Mesenchymal stem cell (in vitro differentiated cells and primary cell): ENCODE measurements at regions not wholly inside any gene's neighbourhood (a gene's known extent, or its start where the extent isn't known, plus 50 kb on each side); places are given as distances from the start of the nearest gene placed in this dataset.
A peak's percentile ranks its signal among the peaks of the same experiment; 100 is the strongest.
"Not testable (repeated sequence)": the region's sequence is repeated elsewhere in the genome, so short reads cannot be mapped to it uniquely, and the experiment has no call there.

Source experiments
- DNase-seq: peaks from one replicate; pipeline ENCODE4 v3.0.0-alpha.2; 2013
- H2AFZ ChIP-seq: one replicate; pipeline ENCODE4 v1.6.1; 2013; ENCODE audit warnings: low read depth, mild to moderate bottlenecking, control low read depth, inconsistent platforms, low read length, moderate library complexity
- H2AK5ac ChIP-seq: 2 replicates; pipeline ENCODE4 v1.6.1; 2013; ENCODE audit warnings: low read length, moderate library complexity, mild to moderate bottlenecking, inconsistent platforms; ENCODE audit not compliant: severe bottlenecking
- H2BK120ac ChIP-seq: one replicate; pipeline ENCODE4 v1.6.1; 2013; ENCODE audit warnings: low read depth, mild to moderate bottlenecking, inconsistent platforms, low read length, moderate library complexity
- H2BK12ac ChIP-seq, 2 experiments: one replicate each; pipeline ENCODE4 v1.6.1; 2013; ENCODE audit warnings: inconsistent platforms in 2 of 2, low read length in 2 of 2, mild to moderate bottlenecking in 2 of 2, moderate library complexity in 2 of 2, control low read depth in 1 of 2
- H2BK15ac ChIP-seq: one replicate; pipeline ENCODE4 v1.6.1; 2013; ENCODE audit warnings: mild to moderate bottlenecking, low read depth, inconsistent platforms; ENCODE audit not compliant: poor library complexity, severe bottlenecking
- H2BK5ac ChIP-seq: 2 replicates; pipeline ENCODE4 v1.6.1; 2013; ENCODE audit warnings: low read depth, mild to moderate bottlenecking, low read length, control low read depth, inconsistent platforms; ENCODE audit not compliant: poor library complexity, severe bottlenecking
- H3K14ac ChIP-seq, 2 experiments: one replicate each; pipeline ENCODE4 v1.6.1; 2013; ENCODE audit warnings: inconsistent platforms in 2 of 2, low read length in 2 of 2, control low read depth in 1 of 2, mild to moderate bottlenecking in 1 of 2, moderate library complexity in 1 of 2
- H3K18ac ChIP-seq, 2 experiments: one replicate each; pipeline ENCODE4 v1.6.1; 2013; ENCODE audit warnings: inconsistent platforms in 2 of 2, low read length in 2 of 2, control low read depth in 1 of 2, low read depth in 1 of 2, mild to moderate bottlenecking in 1 of 2
- H3K23ac ChIP-seq, 2 experiments: one replicate each; pipeline ENCODE4 v1.6.1; 2013; ENCODE audit warnings: inconsistent platforms in 2 of 2, low read length in 2 of 2, mild to moderate bottlenecking in 2 of 2, moderate library complexity in 2 of 2, control low read depth in 1 of 2
- H3K27ac ChIP-seq: 2 replicates; pipeline ENCODE4 v1.5.1; 2013; ENCODE audit warnings: mild to moderate bottlenecking, moderate library complexity, low read length, control low read depth, inconsistent platforms; ENCODE audit not compliant: poor library complexity, severe bottlenecking
- H3K27me3 ChIP-seq, 2 experiments: 2 replicates each; pipeline versions ENCODE4 v1.6.1 to v1.7.0; 2013; ENCODE audit warnings: low read length in 2 of 2, mild to moderate bottlenecking in 2 of 2, moderate library complexity in 2 of 2, control low read depth in 1 of 2, inconsistent platforms in 1 of 2; ENCODE audit not compliant: control insufficient read depth in 1 of 2, insufficient read depth in 1 of 2
- H3K36me3 ChIP-seq, 2 experiments: 2 replicates each; pipeline versions ENCODE4 v1.6.1 to v1.7.0; 2013; ENCODE audit warnings: low read length in 2 of 2, control low read depth in 1 of 2, inconsistent platforms in 1 of 2, low read depth in 1 of 2, mild to moderate bottlenecking in 1 of 2; ENCODE audit not compliant: insufficient read depth in 2 of 2, control insufficient read depth in 1 of 2
- H3K4ac ChIP-seq, 2 experiments: one replicate each; pipeline ENCODE4 v1.6.1; 2013; ENCODE audit warnings: inconsistent platforms in 2 of 2, low read length in 2 of 2, mild to moderate bottlenecking in 2 of 2, moderate library complexity in 2 of 2, control low read depth in 1 of 2, low read depth in 1 of 2
- H3K4me1 ChIP-seq: 2 replicates; pipeline ENCODE4 v1.6.1; 2013; ENCODE audit warnings: low read depth, low read length, control low read depth; ENCODE audit not compliant: control insufficient read depth, insufficient read depth
- H3K4me2 ChIP-seq: 2 replicates; pipeline ENCODE4 v1.6.1; 2013; ENCODE audit warnings: low read length, mild to moderate bottlenecking, inconsistent platforms; ENCODE audit not compliant: poor library complexity, severe bottlenecking
- H3K4me3 ChIP-seq, 2 experiments: 2 replicates each; pipeline versions ENCODE4 v1.5.1 to v1.7.0; 2013; ENCODE audit warnings: low read length in 2 of 2, mild to moderate bottlenecking in 2 of 2, control low read depth in 1 of 2, low read depth in 1 of 2; ENCODE audit not compliant: insufficient read depth in 1 of 2
- H3K79me1 ChIP-seq: replicated peaks from 2 replicates; pipeline ENCODE4 v1.6.1; 2013; ENCODE audit warnings: mild to moderate bottlenecking, control low read depth, low read length, inconsistent platforms; ENCODE audit not compliant: poor library complexity, severe bottlenecking
- H3K9ac ChIP-seq: 2 replicates; pipeline ENCODE4 v1.7.0; 2013; ENCODE audit warnings: mild to moderate bottlenecking, low read length, moderate library complexity
- H3K9me3 ChIP-seq: 2 replicates; pipeline ENCODE4 v1.7.0; 2013; ENCODE audit warnings: mild to moderate bottlenecking, low read length; ENCODE audit not compliant: control insufficient read depth
- H4K8ac ChIP-seq: one replicate; pipeline ENCODE4 v1.6.1; 2013; ENCODE audit warnings: inconsistent platforms, mild to moderate bottlenecking, low read length, moderate library complexity
- H4K91ac ChIP-seq: one replicate; pipeline ENCODE4 v1.6.1; 2013; ENCODE audit warnings: mild to moderate bottlenecking, low read length, inconsistent platforms
- WGBS: methylation state at CpG from one replicate; pipeline ENCODE4 v1.1.7; 2013; ENCODE audit warnings: mixed read lengths; 5-methylcytosine and 5-hydroxymethylcytosine counted together

DNA sequence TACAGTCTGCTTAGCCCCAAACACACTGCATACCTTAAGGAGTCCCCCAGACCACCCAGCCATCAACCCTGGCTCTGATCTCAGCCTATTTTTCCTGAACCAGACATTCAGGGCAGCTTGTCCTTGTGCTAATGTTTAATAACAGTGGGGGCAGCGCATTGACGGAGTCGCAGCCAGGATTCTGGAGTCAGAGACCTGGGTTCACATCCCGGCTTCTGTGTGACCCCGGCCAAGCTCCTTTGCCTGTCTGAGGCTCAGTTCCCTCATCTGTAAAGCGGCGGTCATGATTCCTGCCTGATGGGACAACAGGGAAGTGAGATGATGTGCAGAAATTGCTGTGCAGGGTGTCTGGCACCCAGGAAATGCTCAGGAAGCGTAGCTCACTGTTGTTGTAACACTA lies 63.1 kb downstream of the MATN1 start:
- H4K8ac ChIP-seq, result no peak overlapping the region
- 83% methylated on average over 8 of the region's 8 CpGs for WGBS
- no peak overlapping the region for H3K4ac ChIP-seq
- H3K79me1 ChIP-seq, result no peaks in the 10 kb centered on the region
- H2BK5ac ChIP-seq, result no peak overlapping the region
- H2AFZ ChIP-seq, result no peak overlapping the region
- peaks cover 3% of the 10 kb centered on the region for H3K4me1 ChIP-seq
- H2BK15ac ChIP-seq, result no peak overlapping the region
- peaks cover 4 to 57% of the 10 kb centered on the region in 2 experiments for H3K27me3 ChIP-seq
- H3K18ac ChIP-seq, result no peak overlapping the region
- no peak overlapping the region for H3K4me2 ChIP-seq
- no peak overlapping the region for H2BK120ac ChIP-seq
- no peak overlapping the region for H3K23ac ChIP-seq
- H3K9me3 ChIP-seq, result no peaks in the 10 kb centered on the region
- no peaks in the 10 kb centered on the region for H3K36me3 ChIP-seq
- no peak for DNase-seq
- no peak overlapping the region for H3K4me3 ChIP-seq
- H4K91ac ChIP-seq, result no peak overlapping the region
- H3K14ac ChIP-seq, result no peak overlapping the region
- no peak overlapping the region for H2BK12ac ChIP-seq
- no peak overlapping the region for H3K9ac ChIP-seq
- H3K27ac ChIP-seq, result no peak overlapping the region
- no peak overlapping the region for H2AK5ac ChIP-seq

DNA sequence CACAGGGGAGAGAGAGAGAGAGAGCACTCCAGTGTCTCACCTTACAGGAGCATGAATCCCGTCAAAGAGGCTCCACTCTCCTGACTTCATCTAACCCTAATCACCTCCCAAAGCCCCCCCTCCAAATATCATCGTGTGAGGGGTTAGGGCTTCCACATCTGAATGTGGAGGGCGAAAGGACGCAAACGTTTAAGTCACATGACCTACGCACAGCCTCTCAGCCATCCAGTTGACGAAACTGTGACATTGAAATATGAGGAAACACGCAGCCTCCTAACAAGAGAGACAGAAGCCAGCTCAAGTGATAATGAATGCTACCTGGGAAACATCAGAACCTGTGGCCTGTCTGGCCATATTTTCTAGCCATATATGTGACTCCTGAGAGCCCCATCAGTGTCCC lies 63.7 kb downstream of the MATN1 start:
- Histone ChIP-seq H3K4me2 (no peak overlapping the region), H2BK15ac (no peak overlapping the region), H4K91ac (no peak overlapping the region), H3K14ac (no peak overlapping the region), H2BK120ac (no peak overlapping the region), H3K18ac (no peak overlapping the region), H3K4me3 (no peak overlapping the region), H3K4me1 (peaks cover 3% of the 10 kb centered on the region), H3K4ac (no peak overlapping the region), H3K79me1 (no peaks in the 10 kb centered on the region), H3K23ac (no peak overlapping the region), H3K36me3 (no peaks in the 10 kb centered on the region), H2BK5ac (no peak overlapping the region), H4K8ac (no peak overlapping the region), H3K9me3 (no peaks in the 10 kb centered on the region), H2AK5ac (no peak overlapping the region), H2AFZ (no peak overlapping the region), H3K27me3 (peaks cover 4 to 54% of the 10 kb centered on the region in 2 experiments), H2BK12ac (no peak overlapping the region), H3K27ac (no peak overlapping the region), H3K9ac (no peak overlapping the region)
- 83% methylated on average over 8 of the region's 8 CpGs for WGBS
- no peak for DNase-seq

DNA sequence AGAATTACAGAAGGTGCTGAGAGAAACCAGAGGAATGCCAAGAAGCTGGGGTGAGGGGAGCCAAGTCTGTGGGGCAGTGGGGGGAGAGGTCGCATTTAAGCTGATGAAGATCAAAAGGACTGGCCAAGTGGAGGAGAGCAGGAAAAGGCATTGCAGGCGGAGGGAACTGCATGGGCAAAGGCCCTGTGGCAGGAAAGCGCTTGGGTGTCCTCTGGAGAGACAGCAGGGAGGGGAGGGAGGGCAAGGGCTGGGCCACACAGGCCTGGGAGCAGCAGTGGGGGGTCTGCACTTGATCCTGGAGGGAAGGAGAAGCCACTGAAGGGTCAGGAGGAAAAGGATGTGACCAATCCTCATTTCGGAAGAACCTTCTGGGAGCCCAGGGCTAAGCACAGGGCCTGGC lies 65.0 kb downstream of the MATN1 start:
- H3K36me3 ChIP-seq, H3K79me1 ChIP-seq, H2AK5ac ChIP-seq, H4K91ac ChIP-seq, H3K18ac ChIP-seq, H3K9me3 ChIP-seq, H2BK12ac ChIP-seq, H3K4me2 ChIP-seq, DNase-seq, H3K23ac ChIP-seq, H3K4me3 ChIP-seq, H2BK120ac ChIP-seq, H3K14ac ChIP-seq, H2BK5ac ChIP-seq, H4K8ac ChIP-seq, H3K4me1 ChIP-seq, H3K4ac ChIP-seq, H2AFZ ChIP-seq, H3K9ac ChIP-seq, H3K27ac ChIP-seq: not testable (repeated sequence)
- H2BK15ac ChIP-seq, result peak overlapping the region; percentile 63
- H3K27me3 ChIP-seq, result peaks cover 4 to 43% of the 10 kb centered on the region in 2 experiments
- 89% methylated on average over 4 of the region's 4 CpGs for WGBS

DNA sequence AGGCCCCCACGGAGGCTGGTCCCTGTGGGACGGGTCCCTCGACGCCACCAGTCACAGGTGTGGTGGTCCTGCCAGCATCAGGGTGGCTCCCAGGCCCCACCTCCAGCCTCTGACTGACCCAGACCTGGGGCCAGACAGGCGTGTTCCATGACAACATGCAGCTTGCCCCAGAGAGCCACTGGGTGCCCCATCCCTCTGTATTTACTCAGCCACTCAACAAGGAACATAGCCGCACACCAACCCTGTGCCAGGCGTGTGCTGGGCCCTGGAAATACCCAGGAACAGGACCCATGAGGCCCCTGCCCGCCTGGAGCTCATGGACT lies 65.4 kb downstream of the MATN1 start:
- WGBS, result 83% methylated on average over 7 of the region's 8 CpGs
- Histone ChIP-seq H3K36me3 (no peaks in the 10 kb centered on the region), H2BK5ac (no peak overlapping the region), H3K4me1 (peaks cover 3% of the 10 kb centered on the region), H2BK120ac (no peak overlapping the region), H3K27ac (no peak overlapping the region), H3K14ac (no peak overlapping the region), H4K8ac (no peak overlapping the region), H3K18ac (no peak overlapping the region), H2BK12ac (no peak overlapping the region), H3K9ac (no peak overlapping the region), H3K4me2 (no peak overlapping the region), H3K4ac (no peak overlapping the region), H2BK15ac (no peak overlapping the region), H3K27me3 (peaks cover 4 to 40% of the 10 kb centered on the region in 2 experiments), H3K79me1 (no peaks in the 10 kb centered on the region), H2AFZ (no peak overlapping the region), H4K91ac (no peak overlapping the region), H3K23ac (no peak overlapping the region), H3K4me3 (no peak overlapping the region), H3K9me3 (no peaks in the 10 kb centered on the region), H2AK5ac (no peak overlapping the region)
- DNase-seq, result no peak
